ENCODE measurements at regions not wholly inside any gene's neighbourhood (a gene's known extent, or its start where the extent isn't known, plus 50 kb on each side); places are given as distances from the start of the nearest gene placed in this dataset.

- H3K9me3 ChIP-seq = no peaks in the 10 kb centered on the region
- WGBS = 54% methylated on average over 4 of the region's 4 CpGs
- H3K27me3 ChIP-seq = no peaks in the 10 kb centered on the region
- intact Hi-C loops (cut with DNase I) = no loop called here
- no peaks in the 10 kb centered on the region for H3K4me1 ChIP-seq
- H3K4me3 ChIP-seq = no peak overlapping the region
- no peak for TF ChIP-seq POLR2A (IDR thresholded peaks at IDR 0.05; ENCODE audit: low read depth)
- no peak for TF ChIP-seq POLR2AphosphoS5 (IDR thresholded peaks at IDR 0.05)
- no peak for TF ChIP-seq EP300 (IDR thresholded peaks at IDR 0.05)
- no peak for DNase-seq (ENCODE audit: extremely low spot score)
- no peaks in the 10 kb centered on the region for H3K36me3 ChIP-seq
- H3K27ac ChIP-seq (replicated peaks in 1 of 4) = no peak overlapping the region
Observed at GRCh38 chr21:18620436-18620835, 216.9 kb upstream of the TMPRSS15 start.

GRCh38 chr21:18622383-18622782 lies 218.8 kb upstream of the TMPRSS15 start:
- Histone ChIP-seq H3K27ac (replicated peaks in 1 of 4) (no peak overlapping the region), H3K9me3 (no peaks in the 10 kb centered on the region), H3K4me1 (no peaks in the 10 kb centered on the region), H3K27me3 (no peaks in the 10 kb centered on the region), H3K36me3 (no peaks in the 10 kb centered on the region), H3K4me3 (no peak overlapping the region)
- TF ChIP-seq POLR2A (IDR thresholded peaks at IDR 0.05; ENCODE audit: low read depth) = no peak
- TF ChIP-seq CTCF (IDR thresholded peaks at IDR 0.05) = no peak
- TF ChIP-seq EP300 (IDR thresholded peaks at IDR 0.05) = no peak
- TF ChIP-seq POLR2AphosphoS5 (IDR thresholded peaks at IDR 0.05) = no peak
- DNase-seq (ENCODE audit: extremely low spot score) = no peak
- intact Hi-C loops (cut with DNase I) = no loop called here

- DNase-seq (ENCODE audit: extremely low spot score) = no peak
- WGBS = 93% methylated on average over 2 of the region's 2 CpGs
- Histone ChIP-seq H3K27ac (replicated peaks in 1 of 4) (no peak overlapping the region), H3K9me3 (no peaks in the 10 kb centered on the region), H3K4me3 (no peak overlapping the region), H3K36me3 (no peaks in the 10 kb centered on the region), H3K4me1 (no peaks in the 10 kb centered on the region), H3K27me3 (no peaks in the 10 kb centered on the region)
- intact Hi-C loops (cut with DNase I) = no loop called here
- no peak for TF ChIP-seq CTCF (IDR thresholded peaks at IDR 0.05)
Observed at GRCh38 chr21:18630446-18630845, 226.9 kb upstream of the TMPRSS15 start.

- H3K27me3 ChIP-seq = no peaks in the 10 kb centered on the region
- TF ChIP-seq POLR2AphosphoS5 (IDR thresholded peaks at IDR 0.05) (no peak), EP300 (IDR thresholded peaks at IDR 0.05) (no peak), POLR2A (IDR thresholded peaks at IDR 0.05; ENCODE audit: low read depth) (no peak), CTCF (IDR thresholded peaks at IDR 0.05) (no peak)
- H3K36me3 ChIP-seq = no peaks in the 10 kb centered on the region
- H3K9me3 ChIP-seq = no peaks in the 10 kb centered on the region
- 88% methylated on average over 2 of the region's 2 CpGs for WGBS
- intact Hi-C loops (cut with DNase I) = no loop called here
- H3K4me3 ChIP-seq = no peak overlapping the region
- H3K4me1 ChIP-seq = no peaks in the 10 kb centered on the region
- no peak overlapping the region for H3K27ac ChIP-seq (replicated peaks in 1 of 4)
- DNase-seq (ENCODE audit: extremely low spot score) = no peak
Observed at GRCh38 chr21:18636897-18637296, 233.3 kb upstream of the TMPRSS15 start.

- WGBS = 50% methylated on average over 1 of the region's 1 CpG
- Histone ChIP-seq H3K36me3 (no peaks in the 10 kb centered on the region), H3K4me3 (no peak overlapping the region), H3K4me1 (no peaks in the 10 kb centered on the region), H3K27me3 (no peaks in the 10 kb centered on the region), H3K9me3 (no peaks in the 10 kb centered on the region), H3K27ac (replicated peaks in 1 of 4) (no peak overlapping the region)
- TF ChIP-seq POLR2A (IDR thresholded peaks at IDR 0.05; ENCODE audit: low read depth) (no peak), POLR2AphosphoS5 (IDR thresholded peaks at IDR 0.05) (no peak)
- no peak for DNase-seq (ENCODE audit: extremely low spot score)
- intact Hi-C loops (cut with DNase I) = no loop called here
Observed at GRCh38 chr21:18646116-18646515, 242.5 kb upstream of the TMPRSS15 start.

GRCh38 chr21:18655931-18656330 lies 252.3 kb upstream of the TMPRSS15 start:
- H3K27ac ChIP-seq (replicated peaks in 1 of 4) = no peak overlapping the region
- no peak for DNase-seq (ENCODE audit: extremely low spot score)
- H3K36me3 ChIP-seq = no peaks in the 10 kb centered on the region
- no peaks in the 10 kb centered on the region for H3K9me3 ChIP-seq
- TF ChIP-seq CTCF (IDR thresholded peaks at IDR 0.05) (no peak), POLR2A (IDR thresholded peaks at IDR 0.05; ENCODE audit: low read depth) (no peak), POLR2AphosphoS5 (IDR thresholded peaks at IDR 0.05) (no peak), EP300 (IDR thresholded peaks at IDR 0.05) (no peak)
- H3K4me3 ChIP-seq = no peak overlapping the region
- intact Hi-C loops (cut with DNase I) = no loop called here
- H3K27me3 ChIP-seq = no peaks in the 10 kb centered on the region
- no peaks in the 10 kb centered on the region for H3K4me1 ChIP-seq
- WGBS = 51% methylated on average over 3 of the region's 3 CpGs
